H1 (cell line): ENCODE measurements at regions not wholly inside any gene's neighbourhood (a gene's known extent, or its start where the extent isn't known, plus 50 kb on each side); places are given as distances from the start of the nearest gene placed in this dataset.

Experiments
- CTCF ChIA-PET: fragments of 300-600 bp; sonication (Branson Sonifier 250); formaldehyde crosslinking; loops from one replicate; lab custom pipeline; 2021; ENCODE audit not compliant: partially characterized antibody; lab: Charles Lee
- POLR2A ChIA-PET: fragments of 300-600 bp; sonication (Branson Sonifier 250); formaldehyde crosslinking; loops from one replicate; lab custom pipeline; 2021; ENCODE audit warnings: inconsistent platforms; ENCODE audit not compliant: partially characterized antibody; lab: Charles Lee
- DNase-seq, 2 experiments: peaks; one replicate each; pipeline versions ENCODE4 v3.0.0 to v3.0.0-alpha.2; 2010 to 2022; ENCODE audit warnings: low spot score in 2 of 2, low read depth in 1 of 2, mixed read lengths in 1 of 2
- FAIRE-seq: peaks from 2 replicates; lab custom pipeline; 2011; peaks lifted over from hg19 to GRCh38; lab: Jason Lieb, UNC
- H2AFZ ChIP-seq: 2 replicates; pipeline ENCODE4 v1.8.1; 2012; ENCODE audit warnings: low read length, inconsistent platforms
- H2AK5ac ChIP-seq: 2 replicates; pipeline ENCODE4 v1.6.1; 2013; ENCODE audit warnings: low read depth, low read length
- H2BK120ac ChIP-seq: replicated peaks from 2 replicates; pipeline ENCODE3; 2013; ENCODE audit warnings: low read depth, low read length, inconsistent platforms
- H2BK12ac ChIP-seq: 2 replicates; pipeline ENCODE4 v1.6.1; 2013; ENCODE audit warnings: low read depth, low read length
- H2BK15ac ChIP-seq: 2 replicates; pipeline ENCODE4 v1.6.1; 2013; ENCODE audit warnings: low read length
- H2BK20ac ChIP-seq: 2 replicates; pipeline ENCODE4 v1.6.1; 2013; ENCODE audit warnings: low read length
- H2BK5ac ChIP-seq: 2 replicates; pipeline ENCODE4 v1.6.1; 2013; ENCODE audit warnings: low read depth, low read length
- H3K14ac ChIP-seq: 2 replicates; pipeline ENCODE4 v1.6.1; 2013; ENCODE audit warnings: inconsistent platforms; ENCODE audit not compliant: insufficient read length
- H3K18ac ChIP-seq: 2 replicates; pipeline ENCODE4 v1.6.1; 2013; ENCODE audit warnings: low read length; ENCODE audit errors: extremely low read depth
- H3K23ac ChIP-seq: 2 replicates; pipeline ENCODE4 v1.6.1; 2013; ENCODE audit warnings: inconsistent platforms; ENCODE audit not compliant: insufficient read length
- H3K23me2 ChIP-seq: 2 replicates; pipeline ENCODE4 v1.6.1; 2013; ENCODE audit warnings: low read depth, low read length
- H3K27ac ChIP-seq: 2 replicates; pipeline ENCODE4 v1.6.1; 2011; ENCODE audit warnings: low read depth, low read length, inconsistent platforms
- H3K27me3 ChIP-seq, 4 experiments: replicated peaks in 1 of 4; 1 replicate in 1 of 4; 2 replicates in 3 of 4; pipeline versions ENCODE4 v1.6.1 to v1.8.1; 2011 to 2013; ENCODE audit warnings: low read length in 3 of 4, mild to moderate bottlenecking in 3 of 4, inconsistent platforms in 2 of 4, mixed read lengths in 2 of 4, moderate library complexity in 1 of 4; ENCODE audit not compliant: control insufficient read depth in 3 of 4, insufficient read depth in 3 of 4; ENCODE audit errors: extremely low read depth in 1 of 4
- H3K36me3 ChIP-seq, 4 experiments: 2 replicates each; pipeline versions ENCODE4 v1.6.1 to v1.8.1; 2011 to 2013; ENCODE audit warnings: mild to moderate bottlenecking in 4 of 4, low read length in 3 of 4, moderate library complexity in 2 of 4, control low read depth in 1 of 4, inconsistent platforms in 1 of 4; ENCODE audit not compliant: insufficient read depth in 4 of 4, control insufficient read depth in 2 of 4
- H3K4ac ChIP-seq: replicated peaks from 2 replicates; pipeline ENCODE3; 2013; ENCODE audit warnings: low read length, low read depth, mixed read lengths, inconsistent platforms; ENCODE audit not compliant: insufficient read length
- H3K4me1 ChIP-seq, 4 experiments: replicated peaks in 1 of 4; 1 replicate in 1 of 4; 2 replicates in 3 of 4; pipeline versions ENCODE4 v1.6.1 to v1.8.1; 2011 to 2013; ENCODE audit warnings: low read length in 3 of 4, inconsistent platforms in 2 of 4, mixed read lengths in 1 of 4; ENCODE audit not compliant: insufficient read depth in 4 of 4, control insufficient read depth in 3 of 4
- H3K4me2 ChIP-seq, 2 experiments: 2 replicates each; pipeline versions ENCODE4 v1.6.1 to v1.8.1; 2011 to 2013; ENCODE audit warnings: low read depth in 2 of 2, low read length in 2 of 2, control low read depth in 1 of 2, inconsistent platforms in 1 of 2, mild to moderate bottlenecking in 1 of 2; ENCODE audit not compliant: insufficient read depth in 1 of 2
- H3K4me3 ChIP-seq, 4 experiments: fragments of 200-600, 300-600 bp in 1 of 4; sonication (generic), shearing (Covaris generic), sonication (Bioruptor Twin) in 1 of 4; 2 replicates each; pipeline versions ENCODE4 v1.5.1 to v1.8.1; 2011 to 2016; ENCODE audit warnings: low read length in 4 of 4, low read depth in 3 of 4, control low read depth in 2 of 4, inconsistent platforms in 2 of 4, mild to moderate bottlenecking in 2 of 4, mixed read lengths in 1 of 4, moderate library complexity in 1 of 4; ENCODE audit not compliant: insufficient read depth in 2 of 4; ENCODE audit errors: extremely low read depth in 1 of 4
- H3K56ac ChIP-seq: replicated peaks from 2 replicates; pipeline ENCODE3; 2013; ENCODE audit warnings: low read depth, mild to moderate bottlenecking, mixed read lengths, low read length, inconsistent platforms; ENCODE audit not compliant: insufficient read length
- H3K79me1 ChIP-seq: 2 replicates; pipeline ENCODE4 v1.6.1; 2013; ENCODE audit warnings: low read depth, low read length, control low read depth
- H3K79me2 ChIP-seq, 2 experiments: 2 replicates each; pipeline versions ENCODE4 v1.6.1 to v1.8.1; 2012 to 2013; ENCODE audit warnings: low read length in 2 of 2, mild to moderate bottlenecking in 2 of 2, inconsistent platforms in 1 of 2; ENCODE audit not compliant: insufficient read depth in 2 of 2, control insufficient read depth in 1 of 2
- H3K9ac ChIP-seq, 4 experiments: replicated peaks in 1 of 4; 1 replicate in 1 of 4; 2 replicates in 3 of 4; pipeline versions ENCODE4 v1.6.1 to v1.8.1; 2011 to 2013; ENCODE audit warnings: low read depth in 3 of 4, low read length in 3 of 4, control low read depth in 2 of 4, mild to moderate bottlenecking in 2 of 4, moderate library complexity in 2 of 4, inconsistent platforms in 1 of 4; ENCODE audit errors: extremely low read depth in 1 of 4
- H3K9me3 ChIP-seq, 2 experiments: 2 replicates each; pipeline versions ENCODE4 v1.6.1 to v1.8.1; 2012 to 2013; ENCODE audit warnings: mild to moderate bottlenecking in 2 of 2, moderate library complexity in 2 of 2, control low read depth in 1 of 2, inconsistent platforms in 1 of 2, low read depth in 1 of 2, low read length in 1 of 2, mixed read lengths in 1 of 2; ENCODE audit not compliant: insufficient read depth in 2 of 2
- H4K20me1 ChIP-seq, 2 experiments: replicated peaks in 1 of 2; 2 replicates each; pipeline versions ENCODE3 to v1.8.1; 2011 to 2013; ENCODE audit warnings: inconsistent platforms in 2 of 2, low read length in 2 of 2, mild to moderate bottlenecking in 1 of 2; ENCODE audit not compliant: insufficient read depth in 2 of 2, control insufficient read depth in 1 of 2
- H4K5ac ChIP-seq: 2 replicates; pipeline ENCODE4 v1.6.1; 2013; ENCODE audit warnings: low read length, low read depth, mixed read lengths, inconsistent platforms; ENCODE audit not compliant: insufficient read length
- H4K8ac ChIP-seq: 2 replicates; pipeline ENCODE4 v1.8.0; 2013; ENCODE audit warnings: mild to moderate bottlenecking, moderate library complexity, low read length, inconsistent platforms; ENCODE audit not compliant: insufficient read depth; ENCODE audit errors: extremely low read depth
- H4K91ac ChIP-seq: replicated peaks from 2 replicates; pipeline ENCODE3; 2013; ENCODE audit warnings: low read length, mixed read lengths, inconsistent platforms; ENCODE audit not compliant: insufficient read length
- SP1 ChIP-seq: IDR thresholded peaks from 2 replicates; pipeline ENCODE4 v1.6.1; 2011; ENCODE audit warnings: low read depth, low read length

GRCh38 chr16:7089751-7090150, 242.9 kb upstream of the RBFOX1 start:
- Histone ChIP-seq H3K27me3 (no peaks in the 10 kb centered on the region), H3K4me3 (no peak overlapping the region), H3K79me1 (no peaks in the 10 kb centered on the region), H2BK120ac (no peak overlapping the region), H4K91ac (no peak overlapping the region), H3K9ac (no peak overlapping the region), H3K27ac (no peak overlapping the region), H2AFZ (no peak overlapping the region), H3K9me3 (no peaks in the 10 kb centered on the region), H2AK5ac (no peak overlapping the region), H2BK15ac (no peak overlapping the region), H4K5ac (no peak overlapping the region), H2BK20ac (no peak overlapping the region), H3K23me2 (peaks cover 1% of the 10 kb centered on the region; the same call in 1 of the 2 replicates), H3K4ac (no peak overlapping the region), H2BK12ac (no peak overlapping the region), H3K4me2 (no peak overlapping the region), H4K20me1 (no peaks in the 10 kb centered on the region), H3K79me2 (no peaks in the 10 kb centered on the region), H3K23ac (no peak overlapping the region), H3K14ac (no peak overlapping the region), H2BK5ac (no peak overlapping the region), H3K18ac (no peak overlapping the region), H3K36me3 (no peaks in the 10 kb centered on the region), H4K8ac (no peak overlapping the region), H3K56ac (no peak overlapping the region), H3K4me1 (peaks cover 0 to 16% (median 4%) of the 10 kb centered on the region in 4 experiments; a peak in 5 of 7 replicates)
- no peak for TF ChIP-seq SP1
- CTCF ChIA-PET, result interaction anchor here (0.6 kb wide), 1 partner anchor 1339 kb away, joined by 4 read pairs; no protein-coding TSS in a partner anchor
- POLR2A ChIA-PET, result no interaction called here
- FAIRE-seq (no peak), DNase-seq (no peak)
